ENCODE measurements at regions not wholly inside any gene's neighbourhood (a gene's known extent, or its start where the extent isn't known, plus 50 kb on each side); places are given as distances from the start of the nearest gene placed in this dataset.

DNA sequence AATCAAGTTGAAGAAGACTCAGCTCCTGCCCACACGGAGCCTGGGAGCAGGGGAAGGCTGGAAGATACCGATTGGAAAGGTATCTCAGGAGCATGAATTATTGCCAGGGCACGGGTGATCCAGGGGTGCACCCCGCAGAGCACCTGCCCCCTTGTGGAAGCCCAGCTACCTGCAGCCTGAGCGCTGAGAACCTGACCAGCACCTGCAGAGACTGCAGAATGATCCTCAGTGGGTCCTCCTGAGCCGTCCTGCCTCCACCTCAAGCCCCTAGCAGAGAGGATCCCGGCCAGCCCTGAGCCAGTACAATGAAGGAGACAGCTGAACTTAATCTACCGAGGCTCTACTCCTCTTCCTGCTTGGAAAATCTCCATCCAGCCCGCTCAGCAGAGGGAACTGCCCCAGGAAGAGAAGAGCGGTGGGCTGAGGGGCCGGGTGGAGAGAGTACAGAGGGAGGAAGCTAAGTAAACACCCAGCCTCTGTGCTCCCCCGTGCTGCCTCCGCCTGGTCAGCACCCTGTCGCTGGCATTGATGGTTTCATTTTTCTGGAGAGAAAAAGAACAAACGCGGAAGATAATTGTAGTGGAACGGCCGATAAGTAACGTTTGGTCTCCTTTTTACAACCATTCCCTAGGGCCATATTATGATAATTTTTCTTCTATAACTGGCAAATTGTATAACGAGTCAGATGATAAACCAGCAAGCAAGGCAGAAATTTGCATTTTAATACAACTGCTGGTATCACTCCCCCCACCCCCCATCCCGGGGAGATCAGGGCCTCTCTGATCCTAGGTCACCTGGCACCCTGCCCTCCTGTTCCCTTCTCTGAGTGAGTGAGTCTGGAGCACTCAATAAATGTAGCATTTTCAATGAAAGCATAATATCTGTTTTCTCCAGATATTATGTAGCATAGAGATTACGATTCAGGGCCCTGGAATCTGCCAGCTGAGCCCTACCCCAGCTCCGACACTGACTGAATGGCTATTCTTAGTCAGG is 204.5 kb upstream of the RPL38 start:
- intact Hi-C loops (cut with micrococcal nuclease) = no loop called here
- Mint-ChIP-seq H3K36me3 (ENCODE audit: low read depth) (no peaks in the 10 kb centered on the region), H3K4me1 (ENCODE audit: low read depth) (no peaks in the 10 kb centered on the region), H3K9me3 (no peaks in the 10 kb centered on the region), H3K27ac (no peak overlapping the region), H3K27me3 (ENCODE audit: low read depth) (peaks cover 14% of the 10 kb centered on the region), H3K4me3 (ENCODE audit: low read depth) (no peak overlapping the region)
- DNase-seq (ENCODE audit: low spot score) = peak; percentile 36

- DNase-seq (ENCODE audit: low spot score) = no peak
- Mint-ChIP-seq H3K27me3 (ENCODE audit: low read depth) (peaks cover 21% of the 10 kb centered on the region), H3K27ac (no peak overlapping the region), H3K4me3 (ENCODE audit: low read depth) (no peak overlapping the region), H3K36me3 (ENCODE audit: low read depth) (no peaks in the 10 kb centered on the region), H3K9me3 (no peaks in the 10 kb centered on the region), H3K4me1 (ENCODE audit: low read depth) (no peaks in the 10 kb centered on the region)
- intact Hi-C loops (cut with micrococcal nuclease) = no loop called here
Observed at GRCh38 chr17:74001145-74001544, 202.3 kb upstream of the RPL38 start.

- intact Hi-C loops (cut with micrococcal nuclease) = no loop called here
- Mint-ChIP-seq H3K27ac (no peak overlapping the region), H3K9me3 (no peaks in the 10 kb centered on the region), H3K27me3 (ENCODE audit: low read depth) (peaks cover 21% of the 10 kb centered on the region), H3K36me3 (ENCODE audit: low read depth) (no peaks in the 10 kb centered on the region), H3K4me1 (ENCODE audit: low read depth) (no peaks in the 10 kb centered on the region), H3K4me3 (ENCODE audit: low read depth) (no peak overlapping the region)
- no peak for DNase-seq (ENCODE audit: low spot score)
Observed at GRCh38 chr17:74002241-74002640, 201.2 kb upstream of the RPL38 start.

DNA sequence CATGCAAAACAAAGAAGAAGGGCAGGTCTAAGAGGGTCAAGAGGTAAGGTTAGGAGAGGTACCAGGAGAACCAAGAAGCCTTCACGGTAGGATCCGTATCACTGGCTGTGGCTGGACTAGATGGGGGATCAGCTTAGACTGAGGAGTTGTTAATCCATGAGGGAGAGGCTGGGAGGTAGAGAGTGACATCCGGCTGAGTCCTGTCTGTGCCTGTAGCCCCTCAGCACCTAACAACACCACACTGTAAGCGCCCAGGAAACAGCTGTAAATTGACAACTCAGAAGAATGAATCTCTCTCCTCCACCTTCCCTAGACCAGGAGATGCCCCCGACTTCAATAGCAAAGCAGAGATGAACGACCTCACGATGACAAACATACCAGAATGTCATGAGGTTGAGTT is 199.4 kb upstream of the RPL38 start:
- no peaks in the 10 kb centered on the region for H3K36me3 Mint-ChIP-seq (ENCODE audit: low read depth)
- intact Hi-C loops (cut with micrococcal nuclease) = no loop called here
- no peak overlapping the region for H3K4me3 Mint-ChIP-seq (ENCODE audit: low read depth)
- H3K27me3 Mint-ChIP-seq (ENCODE audit: low read depth) = peaks cover 21% of the 10 kb centered on the region
- no peak overlapping the region for H3K27ac Mint-ChIP-seq
- peaks cover 8% of the 10 kb centered on the region for H3K4me1 Mint-ChIP-seq (ENCODE audit: low read depth)
- H3K9me3 Mint-ChIP-seq = no peaks in the 10 kb centered on the region
- no peak for DNase-seq (ENCODE audit: low spot score)

GRCh38 chr17:74005790-74006189 is 197.7 kb upstream of the RPL38 start:
- Mint-ChIP-seq H3K9me3 (no peaks in the 10 kb centered on the region), H3K27ac (no peak overlapping the region), H3K36me3 (ENCODE audit: low read depth) (no peaks in the 10 kb centered on the region), H3K4me3 (ENCODE audit: low read depth) (no peak overlapping the region), H3K27me3 (ENCODE audit: low read depth) (peaks cover 16% of the 10 kb centered on the region), H3K4me1 (ENCODE audit: low read depth) (peaks cover 13% of the 10 kb centered on the region)
- intact Hi-C loops (cut with micrococcal nuclease) = no loop called here
- no peak for DNase-seq (ENCODE audit: low spot score)

DNA sequence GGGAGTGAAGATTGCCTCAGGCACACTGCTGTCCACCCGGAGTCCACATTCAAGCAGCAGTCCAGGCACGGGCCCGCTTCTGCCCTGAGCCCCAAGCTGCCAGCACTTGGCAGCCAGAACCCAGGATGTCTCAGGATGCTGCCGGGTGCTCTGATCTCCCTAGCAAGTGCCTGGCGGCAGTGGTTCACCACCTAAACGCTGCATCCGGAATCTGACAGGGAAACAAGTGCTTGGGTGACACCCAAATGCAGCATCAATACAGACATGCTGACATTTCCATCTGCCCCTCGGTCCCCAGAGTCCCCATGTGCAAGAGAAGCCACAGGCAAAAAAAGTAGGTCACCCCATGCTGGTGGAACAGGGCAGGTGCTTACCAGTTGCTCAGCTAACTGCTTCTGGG is 197.1 kb upstream of the RPL38 start:
- DNase-seq (ENCODE audit: low spot score) = no peak
- no peak overlapping the region for H3K27ac Mint-ChIP-seq
- intact Hi-C loops (cut with micrococcal nuclease) = no loop called here
- peaks cover 17% of the 10 kb centered on the region for H3K4me1 Mint-ChIP-seq (ENCODE audit: low read depth)
- H3K36me3 Mint-ChIP-seq (ENCODE audit: low read depth) = no peaks in the 10 kb centered on the region
- peaks cover 16% of the 10 kb centered on the region for H3K27me3 Mint-ChIP-seq (ENCODE audit: low read depth)
- no peaks in the 10 kb centered on the region for H3K9me3 Mint-ChIP-seq
- H3K4me3 Mint-ChIP-seq (ENCODE audit: low read depth) = no peak overlapping the region

DNA sequence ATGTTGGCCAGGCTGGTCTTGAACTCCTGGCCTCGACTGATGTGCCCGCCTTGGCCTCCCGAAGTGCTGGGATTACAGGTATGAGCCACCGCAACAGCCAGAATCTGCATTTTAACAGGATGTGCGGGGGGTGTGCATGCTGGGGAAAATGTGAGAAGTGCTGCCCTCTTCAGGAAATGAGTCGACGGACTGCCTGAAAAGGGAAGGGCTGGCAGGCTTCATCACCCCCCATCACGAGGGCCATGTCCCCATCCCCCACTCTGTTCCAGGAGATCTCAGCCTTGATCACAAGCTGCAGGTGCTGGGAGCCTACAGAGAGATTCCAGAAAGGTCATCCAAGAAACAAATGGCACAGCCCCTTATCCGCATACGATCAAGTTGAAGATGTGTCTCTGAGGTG is 195.3 kb upstream of the RPL38 start:
- Mint-ChIP-seq H3K4me3 (ENCODE audit: low read depth) (no peak overlapping the region), H3K4me1 (ENCODE audit: low read depth) (peaks cover 30% of the 10 kb centered on the region), H3K27ac (no peak overlapping the region), H3K9me3 (no peaks in the 10 kb centered on the region), H3K27me3 (ENCODE audit: low read depth) (peaks cover 16% of the 10 kb centered on the region), H3K36me3 (ENCODE audit: low read depth) (no peaks in the 10 kb centered on the region)
- intact Hi-C loops (cut with micrococcal nuclease) = no loop called here
- peak; percentile 24 for DNase-seq (ENCODE audit: low spot score)

GRCh38 chr17:74009056-74009625 is 194.3 kb upstream of the RPL38 start:
- peaks cover 13% of the 10 kb centered on the region for H3K27me3 Mint-ChIP-seq (ENCODE audit: low read depth)
- H3K9me3 Mint-ChIP-seq = no peaks in the 10 kb centered on the region
- intact Hi-C loops (cut with micrococcal nuclease) = no loop called here
- no peaks in the 10 kb centered on the region for H3K36me3 Mint-ChIP-seq (ENCODE audit: low read depth)
- no peak overlapping the region for H3K27ac Mint-ChIP-seq
- DNase-seq (ENCODE audit: low spot score) = no peak
- H3K4me1 Mint-ChIP-seq (ENCODE audit: low read depth) = peaks cover 40% of the 10 kb centered on the region
- no peak overlapping the region for H3K4me3 Mint-ChIP-seq (ENCODE audit: low read depth)

DNA sequence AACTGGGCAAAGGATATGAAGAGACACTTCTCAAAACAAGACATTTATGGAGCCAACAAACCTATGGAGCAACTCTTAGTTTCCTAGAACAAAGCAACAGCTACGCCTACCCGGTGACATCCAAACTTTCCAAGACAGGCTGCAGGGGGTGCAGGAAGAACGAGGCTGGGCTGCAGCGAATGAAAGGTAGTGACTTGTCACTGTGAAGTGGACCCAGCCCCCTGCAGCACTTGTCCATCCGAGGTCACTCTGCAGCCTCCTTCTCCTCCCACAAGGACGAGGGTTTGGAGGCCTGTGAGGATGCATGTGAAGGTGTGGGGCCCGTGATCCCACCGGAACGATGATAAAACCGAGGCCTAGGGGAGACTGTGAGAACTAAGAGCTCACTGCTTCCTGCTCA is 192.6 kb upstream of the RPL38 start:
- Mint-ChIP-seq H3K9me3 (no peaks in the 10 kb centered on the region), H3K4me1 (ENCODE audit: low read depth) (peaks cover 45% of the 10 kb centered on the region), H3K27ac (peak overlapping the region; percentile 26), H3K36me3 (ENCODE audit: low read depth) (no peaks in the 10 kb centered on the region), H3K4me3 (ENCODE audit: low read depth) (no peak overlapping the region), H3K27me3 (ENCODE audit: low read depth) (peaks cover 10% of the 10 kb centered on the region)
- intact Hi-C loops (cut with micrococcal nuclease) = no loop called here
- no peak for DNase-seq (ENCODE audit: low spot score)

DNA sequence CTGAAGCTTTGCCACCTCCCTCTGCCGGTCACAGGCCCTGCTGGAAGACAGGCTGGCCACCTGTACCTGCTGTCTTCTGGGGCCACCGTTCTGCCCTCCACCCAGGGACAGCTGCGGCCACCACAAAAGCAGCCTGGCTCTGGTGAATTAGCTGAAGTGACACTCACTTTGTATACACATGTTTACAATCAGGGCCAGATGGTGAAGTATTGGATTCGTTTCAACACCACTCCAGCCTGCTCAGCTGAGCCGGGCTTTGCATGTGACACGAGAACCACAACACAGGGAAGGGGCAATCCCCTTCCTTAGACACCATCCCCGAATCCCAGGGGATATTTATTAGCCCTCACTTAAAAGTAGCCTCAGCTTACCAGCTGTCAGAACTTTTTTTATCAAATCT is 191.5 kb upstream of the RPL38 start:
- Mint-ChIP-seq H3K36me3 (ENCODE audit: low read depth) (no peaks in the 10 kb centered on the region), H3K4me3 (ENCODE audit: low read depth) (no peak overlapping the region), H3K9me3 (no peaks in the 10 kb centered on the region), H3K27ac (no peak overlapping the region), H3K27me3 (ENCODE audit: low read depth) (peaks cover 10% of the 10 kb centered on the region), H3K4me1 (ENCODE audit: low read depth) (peaks cover 45% of the 10 kb centered on the region)
- intact Hi-C loops (cut with micrococcal nuclease) = no loop called here
- no peak for DNase-seq (ENCODE audit: low spot score)

- Mint-ChIP-seq H3K4me3 (ENCODE audit: low read depth) (no peak overlapping the region), H3K27me3 (ENCODE audit: low read depth) (peaks cover 9% of the 10 kb centered on the region), H3K9me3 (no peaks in the 10 kb centered on the region), H3K27ac (peak overlapping the region; percentile 86), H3K4me1 (ENCODE audit: low read depth) (peaks cover 44% of the 10 kb centered on the region), H3K36me3 (ENCODE audit: low read depth) (no peaks in the 10 kb centered on the region)
- peak; percentile 50 for DNase-seq (ENCODE audit: low spot score)
- intact Hi-C loops (cut with micrococcal nuclease) = no loop called here
Observed at GRCh38 chr17:74012465-74012864, 191.0 kb upstream of the RPL38 start.

GRCh38 chr17:74015316-74015715 is 188.2 kb upstream of the RPL38 start:
- Mint-ChIP-seq H3K9me3 (no peaks in the 10 kb centered on the region), H3K4me3 (ENCODE audit: low read depth) (no peak overlapping the region), H3K36me3 (ENCODE audit: low read depth) (no peaks in the 10 kb centered on the region), H3K27ac (no peak overlapping the region), H3K27me3 (ENCODE audit: low read depth) (peaks cover 9% of the 10 kb centered on the region), H3K4me1 (ENCODE audit: low read depth) (peaks cover 41% of the 10 kb centered on the region)
- intact Hi-C loops (cut with micrococcal nuclease) = no loop called here
- no peak for DNase-seq (ENCODE audit: low spot score)

GRCh38 chr17:74015990-74016389 is 187.5 kb upstream of the RPL38 start:
- Mint-ChIP-seq H3K36me3 (ENCODE audit: low read depth) (no peaks in the 10 kb centered on the region), H3K27ac (no peak overlapping the region), H3K4me3 (ENCODE audit: low read depth) (no peak overlapping the region), H3K9me3 (no peaks in the 10 kb centered on the region), H3K27me3 (ENCODE audit: low read depth) (peaks cover 9% of the 10 kb centered on the region), H3K4me1 (ENCODE audit: low read depth) (peaks cover 39% of the 10 kb centered on the region)
- intact Hi-C loops (cut with micrococcal nuclease) = no loop called here
- no peak for DNase-seq (ENCODE audit: low spot score)

Data from activated T-helper 2 cell treated with anti-CD3 and anti-CD28 coated beads, Interferon-gamma antibody, Interleukin-2, Interleukin-4, amounts not matched to agents 10 μg/mL and 5 μg/mL and 100 μg/mL, durations not matched to agents 14 hours and 24 hours and 36 hours (primary cell).